ENCODE measurements at regions not wholly inside any gene's neighbourhood (a gene's known extent, or its start where the extent isn't known, plus 50 kb on each side); places are given as distances from the start of the nearest gene placed in this dataset.

GRCh38 chr13:47650209-47650608 is 350.9 kb downstream of the SUCLA2 start:
- intact Hi-C loops (cut with DNase I): no loop called here
- ATAC-seq (no peak), DNase-seq (no peak)

GRCh38 chr13:47647001-47647400 is 354.1 kb downstream of the SUCLA2 start:
- ATAC-seq (no peak), DNase-seq (no peak)
- intact Hi-C loops (cut with DNase I): no loop called here

GRCh38 chr13:47646298-47646697 is 354.8 kb downstream of the SUCLA2 start:
- no peak for DNase-seq
- intact Hi-C loops (cut with DNase I): no loop called here
- ATAC-seq: no peak

- intact Hi-C loops (cut with DNase I): no loop called here
- DNase-seq: no peak
- ATAC-seq: no peak
Measured at GRCh38 chr13:47639738-47640447, 361.2 kb downstream of the SUCLA2 start.

GRCh38 chr13:47638627-47639026 is 362.4 kb downstream of the SUCLA2 start:
- ATAC-seq (no peak), DNase-seq (no peak)
- intact Hi-C loops (cut with DNase I): no loop called here

- DNase-seq (no peak), ATAC-seq (no peak)
- intact Hi-C loops (cut with DNase I): no loop called here
Measured at GRCh38 chr13:47632311-47632710, 368.8 kb downstream of the SUCLA2 start.

GRCh38 chr13:47628666-47629065 is 372.4 kb downstream of the SUCLA2 start:
- no peak for ATAC-seq
- intact Hi-C loops (cut with DNase I): no loop called here
- DNase-seq: no peak

- ATAC-seq (no peak), DNase-seq (no peak)
- intact Hi-C loops (cut with DNase I): no loop called here
Measured at GRCh38 chr13:47623862-47624261, 377.2 kb downstream of the SUCLA2 start.

- intact Hi-C loops (cut with DNase I): no loop called here
- DNase-seq: no peak
- ATAC-seq: no peak
Measured at GRCh38 chr13:47621931-47622330, 379.1 kb downstream of the SUCLA2 start.

GRCh38 chr13:47611664-47612288 is 389.3 kb downstream of the SUCLA2 start:
- intact Hi-C loops (cut with DNase I): no loop called here
- ATAC-seq: no peak
- DNase-seq: no peak

- intact Hi-C loops (cut with DNase I): no loop called here
- DNase-seq (no peak), ATAC-seq (no peak)
Measured at GRCh38 chr13:47610687-47611086, 390.4 kb downstream of the SUCLA2 start.

- ATAC-seq (peak in 1 of 2 donors; percentile 64), DNase-seq (no peak)
- intact Hi-C loops (cut with DNase I): no loop called here
Measured at GRCh38 chr13:47603365-47603764, 397.7 kb downstream of the SUCLA2 start.

GRCh38 chr13:47598340-47598911 is 402.6 kb downstream of the SUCLA2 start:
- intact Hi-C loops (cut with DNase I): loop anchor here in 1 of 2 donors (2.0 kb wide), 1 partner anchor 178 kb away; no protein-coding TSS in a partner anchor
- DNase-seq: no peak
- ATAC-seq: no peak

- DNase-seq (no peak), ATAC-seq (no peak)
- intact Hi-C loops (cut with DNase I): no loop called here
Measured at GRCh38 chr13:47594833-47595232, 406.2 kb downstream of the SUCLA2 start.

- ATAC-seq (no peak), DNase-seq (no peak)
- intact Hi-C loops (cut with DNase I): no loop called here
Measured at GRCh38 chr13:47592256-47592655, 408.8 kb downstream of the SUCLA2 start.

- DNase-seq: no peak
- ATAC-seq: no peak
- intact Hi-C loops (cut with DNase I): no loop called here
Measured at GRCh38 chr13:47588676-47589075, 412.4 kb downstream of the SUCLA2 start.

- ATAC-seq (no peak), DNase-seq (no peak)
- intact Hi-C loops (cut with DNase I): no loop called here
Measured at GRCh38 chr13:47572375-47572774, 428.7 kb downstream of the SUCLA2 start.

- DNase-seq (no peak), ATAC-seq (no peak)
- intact Hi-C loops (cut with DNase I): no loop called here
Measured at GRCh38 chr13:47564041-47564440, 437.0 kb downstream of the SUCLA2 start.

GRCh38 chr13:47556703-47557102 is 444.4 kb downstream of the SUCLA2 start:
- intact Hi-C loops (cut with DNase I): no loop called here
- DNase-seq (no peak), ATAC-seq (no peak)

GRCh38 chr13:47555235-47555634 is 445.8 kb downstream of the SUCLA2 start:
- ATAC-seq (no peak), DNase-seq (no peak)
- intact Hi-C loops (cut with DNase I): no loop called here

All from left cardiac atrium (tissue), 4 donors.